ENCODE measurements at regions not wholly inside any gene's neighbourhood (a gene's known extent, or its start where the extent isn't known, plus 50 kb on each side); places are given as distances from the start of the nearest gene placed in this dataset.

DNA sequence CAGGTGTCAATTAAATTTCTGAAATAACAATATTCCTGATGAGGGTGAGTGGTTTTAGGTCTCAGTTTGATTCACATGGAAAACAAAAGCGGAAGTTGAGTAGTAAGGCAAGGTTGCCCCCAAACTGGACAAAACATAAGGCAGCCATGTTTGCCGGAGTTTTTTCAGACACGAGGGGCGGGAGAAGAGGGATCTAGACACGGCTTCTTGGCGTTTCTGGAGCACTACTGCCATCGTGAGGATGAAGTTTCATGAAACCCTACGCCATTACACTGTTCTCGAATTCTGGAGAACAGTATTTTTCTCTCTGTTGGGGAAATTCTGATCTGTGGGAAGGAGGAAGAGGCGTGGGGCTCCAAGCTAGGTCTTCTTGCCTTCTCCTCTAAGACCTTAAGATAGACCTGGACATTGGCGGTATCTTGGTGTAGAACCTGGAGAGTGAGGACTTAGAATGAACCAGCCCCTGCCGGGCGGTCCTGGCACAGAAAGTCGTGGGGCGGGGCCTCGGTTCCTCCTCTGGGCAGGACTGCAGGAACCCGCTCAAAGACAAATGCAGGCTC lies 160.3 kb downstream of the OR13H1 start:
- no peak for DNase-seq

DNA sequence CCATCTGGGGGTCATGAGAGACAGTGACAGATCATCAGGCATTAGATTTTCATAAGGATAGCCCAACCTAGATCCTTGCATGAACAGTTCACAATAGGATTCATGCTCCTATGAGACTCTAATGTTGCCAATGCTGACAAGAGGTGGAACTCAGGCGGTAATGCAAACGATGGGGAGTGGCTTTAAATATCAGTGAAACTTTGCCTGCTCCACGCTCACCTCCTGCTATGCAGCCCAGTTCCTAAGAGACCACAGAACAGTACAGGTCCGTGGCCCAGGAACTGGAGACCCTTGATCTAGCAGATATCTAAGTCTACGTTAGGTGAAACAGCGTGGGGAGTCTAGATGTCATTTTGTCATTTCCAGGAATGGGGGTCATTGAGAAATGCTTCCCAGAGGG lies 165.7 kb downstream of the OR13H1 start:
- DNase-seq, result no peak

DNA sequence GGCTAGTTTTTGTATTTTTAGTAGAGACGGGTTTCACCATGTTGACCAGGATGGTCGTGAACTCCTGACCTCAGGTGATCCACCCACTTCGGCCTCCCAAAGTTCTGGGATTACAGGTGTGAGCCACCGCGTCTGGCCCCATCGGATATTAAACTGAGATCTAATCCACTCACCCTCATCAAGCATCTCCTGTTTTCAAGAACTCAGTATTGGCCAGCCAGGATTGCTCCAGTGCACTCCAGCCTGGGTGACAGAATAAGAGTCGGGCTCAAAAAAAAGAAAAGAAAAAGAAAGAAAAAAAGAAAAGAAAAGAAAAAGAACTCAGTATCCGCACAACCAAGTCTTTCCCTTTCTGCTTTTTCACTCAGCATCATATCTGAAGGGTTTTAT lies 167.6 kb downstream of the OR13H1 start:
- DNase-seq, result no peak

DNA sequence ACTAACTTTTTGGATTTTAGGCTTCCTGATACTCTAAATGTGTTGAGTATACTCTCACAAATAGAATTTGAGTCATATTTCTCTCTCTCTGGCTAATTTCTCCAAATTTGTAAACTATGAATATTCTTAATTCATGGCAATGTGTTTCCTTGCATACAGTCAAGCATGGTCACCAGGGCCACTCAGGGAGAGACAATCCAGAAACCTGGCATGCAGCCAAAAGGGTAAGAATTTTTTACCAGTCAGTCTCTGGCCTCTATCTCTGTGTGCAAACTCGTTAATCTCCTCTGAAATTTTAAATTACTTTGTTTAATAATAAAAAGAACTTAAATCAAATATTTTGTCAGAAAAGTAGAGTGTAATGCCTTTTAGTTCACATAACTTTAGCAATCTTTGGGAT lies 179.8 kb downstream of the OR13H1 start:
- no peak for DNase-seq

- no peak for DNase-seq
These were observed 180.4 kb downstream of the OR13H1 start for GRCh38 chrX:131724292-131724691.

- no peak for DNase-seq
These were observed 181.3 kb downstream of the OR13H1 start for GRCh38 chrX:131725001-131725654.

GRCh38 chrX:131727778-131728177 lies 183.9 kb downstream of the OR13H1 start:
- DNase-seq, result no peak

DNA sequence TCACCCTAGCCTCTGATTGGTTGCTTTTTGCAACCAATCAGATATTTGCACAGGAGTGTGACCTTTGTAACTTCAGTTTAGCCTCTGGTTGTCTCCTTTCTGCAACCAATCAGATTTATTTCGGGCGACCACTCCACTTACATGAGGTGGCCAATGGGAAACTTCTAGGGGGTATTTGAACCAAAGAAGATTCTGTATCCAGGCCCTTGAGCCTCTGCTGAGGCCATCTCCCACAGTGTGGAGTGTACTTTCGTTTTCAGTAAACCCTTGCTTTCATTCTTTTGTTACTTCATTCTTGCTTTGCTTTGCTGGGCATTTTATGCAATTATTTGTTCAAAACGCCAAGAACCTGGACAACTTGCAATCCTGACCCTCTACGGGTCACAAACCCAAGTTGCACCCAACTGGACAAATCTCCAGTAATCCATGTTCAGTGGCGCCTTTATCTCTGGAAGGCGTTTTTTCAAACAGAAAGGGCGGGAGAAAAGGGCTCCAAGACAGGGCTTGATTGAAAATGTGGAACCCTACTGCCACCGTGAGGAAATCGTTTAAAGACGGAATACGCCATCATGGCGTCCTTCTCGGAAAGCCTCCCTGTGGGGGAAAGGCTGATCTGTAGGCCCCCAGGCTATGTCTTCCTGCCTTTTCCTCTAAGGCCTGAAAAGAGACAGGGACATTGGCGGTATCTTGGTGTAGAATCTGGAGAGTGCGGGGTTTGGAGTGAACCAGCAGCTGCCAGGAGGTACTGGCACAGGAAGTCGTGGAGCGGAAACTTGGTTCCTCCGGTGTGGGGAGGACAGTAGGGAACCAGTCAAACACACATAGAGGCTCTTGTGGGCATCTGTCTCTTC lies 184.6 kb downstream of the OR13H1 start:
- no peak for DNase-seq

GRCh38 chrX:131729295-131729694 lies 185.4 kb downstream of the OR13H1 start:
- DNase-seq, result no peak

DNA sequence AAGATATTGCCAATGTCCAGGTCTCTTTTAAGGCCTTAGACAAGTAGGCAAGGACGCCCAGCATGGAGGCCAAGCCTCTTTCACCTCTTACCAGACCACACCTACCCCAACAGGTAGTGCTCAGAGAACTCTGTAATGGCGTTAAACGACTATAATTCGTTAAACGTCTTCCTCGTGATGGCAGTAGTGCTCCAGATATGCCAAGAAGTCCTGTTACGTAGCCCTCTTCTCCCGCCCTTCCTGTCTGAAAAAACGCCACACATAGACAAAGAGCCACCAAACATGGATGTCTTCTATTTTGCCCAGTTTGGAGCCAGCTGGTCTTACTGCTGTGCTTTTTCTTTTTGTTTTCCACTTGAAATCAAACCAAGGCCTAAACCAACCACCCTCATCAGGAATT lies 190.7 kb downstream of the OR13H1 start:
- no peak for DNase-seq

- no peak for DNase-seq
These were observed 191.3 kb downstream of the OR13H1 start for GRCh38 chrX:131735127-131735526.

DNA sequence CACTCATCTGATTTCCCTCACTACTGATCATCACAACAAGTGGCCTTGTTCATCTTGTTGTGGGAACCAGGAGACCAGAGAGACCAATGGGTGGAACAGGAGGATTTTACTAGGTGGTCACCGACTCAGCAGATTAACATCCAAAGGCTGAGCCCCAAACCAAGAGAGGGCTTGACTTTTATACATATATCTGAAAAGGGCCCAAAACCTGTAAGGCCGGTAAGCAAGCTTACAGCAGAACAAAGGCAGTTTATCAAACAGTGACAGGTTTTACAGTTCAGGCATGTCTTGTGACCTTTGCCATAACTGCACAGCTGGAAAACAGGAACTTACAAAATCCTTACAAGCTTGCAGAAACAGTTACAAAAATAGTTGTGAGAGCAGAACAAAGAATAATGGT lies 195.9 kb downstream of the OR13H1 start:
- no peak for DNase-seq

- no peak for DNase-seq
These were observed 197.3 kb downstream of the OR13H1 start for GRCh38 chrX:131741103-131741581.

DNA sequence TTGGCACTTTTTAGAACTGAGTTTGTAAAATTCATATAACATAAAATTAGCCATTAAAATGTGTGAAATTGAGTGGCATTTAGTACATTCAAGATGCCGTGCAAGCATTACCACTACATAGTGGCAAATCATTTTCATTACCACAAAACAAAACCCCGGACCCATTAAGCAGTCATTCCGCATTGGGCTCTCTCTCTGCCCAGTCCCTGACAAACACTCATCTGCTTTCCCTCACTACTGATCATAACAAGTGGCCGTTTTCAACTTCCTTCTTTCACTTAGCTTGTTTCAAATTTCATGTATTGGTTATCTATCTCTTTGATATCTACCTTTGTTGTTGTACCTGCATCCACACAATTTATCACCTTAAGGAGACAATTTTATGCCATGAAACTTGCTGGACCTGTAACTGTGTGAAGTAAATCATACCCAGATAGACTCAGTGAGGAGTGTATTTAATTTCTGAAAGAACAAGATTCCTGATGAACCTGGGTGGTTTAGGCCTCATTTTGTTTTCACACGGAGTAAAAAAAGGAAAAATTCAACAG lies 202.1 kb downstream of the OR13H1 start:
- DNase-seq, result no peak

DNA sequence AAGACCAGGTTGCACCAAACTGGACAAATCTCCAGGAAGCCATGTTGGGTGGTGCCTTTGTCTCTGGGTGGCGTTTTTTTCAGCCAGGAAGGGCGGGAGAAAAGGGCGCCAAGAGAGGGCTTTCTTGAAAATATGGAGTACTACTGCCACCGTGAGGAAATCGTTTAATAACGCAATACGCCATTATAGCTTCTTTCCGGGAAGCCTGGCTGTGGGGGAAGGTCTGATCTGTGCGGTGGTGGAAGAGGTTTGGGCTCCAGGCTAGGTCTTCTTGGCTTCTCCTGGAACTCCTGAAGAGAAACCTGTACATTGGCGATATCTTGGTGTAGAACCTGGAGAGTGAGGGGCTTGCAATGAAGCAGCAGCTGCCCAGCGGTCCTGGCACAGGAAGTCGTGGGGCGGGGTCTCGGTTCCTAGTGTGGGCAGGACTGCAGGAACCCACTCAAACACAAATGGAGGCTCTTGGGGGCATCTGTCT lies 202.7 kb downstream of the OR13H1 start:
- no peak for DNase-seq

DNA sequence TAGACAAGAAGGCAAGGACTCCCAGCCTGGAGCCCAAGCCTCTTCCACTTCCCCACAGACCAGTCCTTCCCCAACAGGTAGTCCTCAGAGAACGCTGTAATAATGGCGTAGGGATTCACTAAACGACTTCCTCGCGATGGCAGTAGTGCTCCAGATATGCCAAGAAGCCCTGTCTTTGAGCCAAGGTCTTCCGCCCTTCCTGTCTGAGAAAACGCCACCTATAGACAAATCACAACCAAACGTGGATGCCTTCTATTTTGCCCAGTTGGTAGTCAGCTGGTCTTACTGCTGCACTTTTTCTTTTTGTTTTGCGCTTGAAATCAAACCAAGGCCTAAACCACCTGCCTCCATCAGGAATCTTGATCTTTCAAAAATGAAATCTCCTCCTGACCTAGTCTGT lies 203.3 kb downstream of the OR13H1 start:
- no peak for DNase-seq

DNA sequence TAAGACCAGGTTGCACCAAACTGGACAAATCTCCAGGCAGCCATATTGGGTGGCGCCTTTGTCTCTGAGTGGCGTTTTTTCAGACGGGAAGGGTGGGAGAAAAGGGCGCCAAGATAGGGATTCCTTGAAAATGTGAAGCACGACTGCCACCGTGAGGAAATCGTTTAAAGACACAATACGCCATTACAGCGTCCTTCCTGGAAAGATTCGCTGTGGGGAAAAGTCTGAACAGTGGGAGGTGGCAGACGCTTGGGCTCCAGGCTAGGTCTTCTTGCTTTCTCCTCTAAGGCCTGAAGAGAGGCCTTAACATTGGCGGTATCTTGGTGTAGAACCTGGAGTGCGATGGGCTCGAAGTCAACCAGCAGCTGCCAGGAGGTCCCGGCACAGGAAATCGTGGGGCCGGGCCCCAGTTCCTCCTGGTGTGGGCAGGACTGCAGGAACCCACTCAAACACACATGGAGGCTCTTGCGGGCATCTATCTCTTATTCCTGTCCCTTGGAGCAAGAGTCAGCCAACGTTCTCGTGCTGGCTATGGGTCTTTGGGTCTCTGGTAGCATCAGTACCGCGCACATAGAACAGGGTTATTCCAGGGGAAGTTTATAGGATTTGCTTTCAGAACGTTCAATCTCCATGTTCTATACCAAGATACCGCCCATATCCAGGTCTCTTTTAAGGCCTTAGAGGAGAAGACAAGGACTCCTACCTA lies 208.8 kb downstream of the OR13H1 start:
- no peak for DNase-seq

DNA sequence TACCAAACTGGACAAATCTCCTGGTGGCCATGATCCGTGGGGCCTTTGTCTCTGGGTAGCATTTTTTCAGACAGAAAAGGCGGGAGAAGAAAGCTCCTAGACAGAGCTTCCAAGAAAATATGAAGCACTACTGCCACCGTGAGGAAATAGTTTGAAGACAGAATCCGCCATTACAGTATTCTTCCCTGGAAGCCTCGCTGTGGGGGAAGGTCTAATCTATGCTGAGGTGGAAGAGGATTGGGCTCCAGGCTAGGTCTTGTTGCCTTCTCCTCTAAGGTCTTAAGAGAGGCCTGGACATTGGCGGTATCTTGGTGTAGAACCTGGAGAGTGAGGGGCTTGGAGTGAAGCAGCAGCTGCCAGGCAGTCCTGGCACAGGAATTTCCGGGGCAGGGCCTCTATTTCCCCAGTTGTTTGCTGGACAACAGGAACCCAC lies 218.9 kb downstream of the OR13H1 start:
- no peak for DNase-seq

GRCh38 chrX:131763674-131764073 lies 219.8 kb downstream of the OR13H1 start:
- DNase-seq, result no peak

DNA sequence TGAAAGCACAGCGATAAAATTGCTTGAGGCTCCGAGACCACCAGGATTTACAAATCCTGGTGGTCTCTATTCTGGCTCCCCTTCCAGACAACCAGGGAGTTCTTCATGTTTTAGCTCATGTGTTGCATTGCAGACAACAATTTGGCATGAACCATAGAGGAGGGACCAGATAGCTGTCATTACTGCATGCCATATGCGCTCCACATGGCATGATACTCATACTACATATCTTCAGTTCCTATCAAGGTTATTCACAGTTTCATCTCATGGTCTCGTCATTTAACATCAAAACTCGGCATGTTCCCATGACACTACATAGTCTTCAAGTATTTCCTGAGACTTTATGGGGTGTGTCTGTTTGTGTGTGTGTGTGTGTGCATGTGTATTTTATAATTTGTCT lies 220.3 kb downstream of the OR13H1 start:
- no peak for DNase-seq

- no peak for DNase-seq
These were observed 234.7 kb downstream of the OR13H1 start for GRCh38 chrX:131778269-131779218.

DNA sequence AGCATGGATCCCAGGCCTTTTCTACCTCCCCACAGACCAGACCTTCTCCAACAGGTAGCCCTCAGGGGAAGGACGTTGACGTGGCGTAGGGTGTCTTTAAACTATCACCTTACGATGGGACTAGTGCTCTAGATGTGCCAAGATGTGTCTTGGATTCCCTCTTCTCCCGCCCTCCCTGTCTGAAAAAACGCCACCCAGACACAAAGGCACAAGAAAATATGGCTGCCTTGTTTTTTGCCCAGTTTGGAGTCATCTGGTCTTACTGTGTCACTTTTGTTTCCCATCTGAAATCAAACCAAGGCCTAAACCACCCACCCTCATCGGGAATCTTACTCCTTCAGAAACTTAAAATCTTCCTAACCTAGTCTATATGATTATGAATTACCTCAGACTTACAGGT lies 235.4 kb downstream of the OR13H1 start:
- no peak for DNase-seq
